ENCODE measurements at regions not wholly inside any gene's neighbourhood (a gene's known extent, or its start where the extent isn't known, plus 50 kb on each side); places are given as distances from the start of the nearest gene placed in this dataset.

GRCh38 chr13:111652676-111653075, 332.2 kb downstream of the TEX29 start:
- H3K27ac ChIP-seq (ENCODE audit: low read depth in 1 of 2, low read length in 2 of 2), result no peak overlapping the region
- TF ChIP-seq, protein P1, sequence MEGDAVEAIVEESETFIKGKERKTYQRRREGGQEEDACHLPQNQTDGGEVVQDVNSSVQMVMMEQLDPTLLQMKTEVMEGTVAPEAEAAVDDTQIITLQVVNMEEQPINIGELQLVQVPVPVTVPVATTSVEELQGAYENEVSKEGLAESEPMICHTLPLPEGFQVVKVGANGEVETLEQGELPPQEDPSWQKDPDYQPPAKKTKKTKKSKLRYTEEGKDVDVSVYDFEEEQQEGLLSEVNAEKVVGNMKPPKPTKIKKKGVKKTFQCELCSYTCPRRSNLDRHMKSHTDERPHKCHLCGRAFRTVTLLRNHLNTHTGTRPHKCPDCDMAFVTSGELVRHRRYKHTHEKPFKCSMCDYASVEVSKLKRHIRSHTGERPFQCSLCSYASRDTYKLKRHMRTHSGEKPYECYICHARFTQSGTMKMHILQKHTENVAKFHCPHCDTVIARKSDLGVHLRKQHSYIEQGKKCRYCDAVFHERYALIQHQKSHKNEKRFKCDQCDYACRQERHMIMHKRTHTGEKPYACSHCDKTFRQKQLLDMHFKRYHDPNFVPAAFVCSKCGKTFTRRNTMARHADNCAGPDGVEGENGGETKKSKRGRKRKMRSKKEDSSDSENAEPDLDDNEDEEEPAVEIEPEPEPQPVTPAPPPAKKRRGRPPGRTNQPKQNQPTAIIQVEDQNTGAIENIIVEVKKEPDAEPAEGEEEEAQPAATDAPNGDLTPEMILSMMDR (IDR thresholded peaks at IDR 0.05), result no peak
- Mint-ChIP-seq H3K4me1 (ENCODE audit: low read depth) (no peaks in the 10 kb centered on the region), H3K4me3 (no peak overlapping the region), H3K27me3 (peaks cover 31% of the 10 kb centered on the region), H3K9me3 (no peaks in the 10 kb centered on the region), H3K36me3 (ENCODE audit: low read depth) (no peaks in the 10 kb centered on the region), H3K27ac (no peak overlapping the region)
- ChIA-PET CTCF (no interaction called here), POLR2A (no interaction called here)
- intact Hi-C loops (cut with DNase I, micrococcal nuclease), result no loop called here
- ATAC-seq (ENCODE audit: poor library complexity), result no peak
- H3K9me3 ChIP-seq (ENCODE audit: control insufficient read depth in 1 of 2, insufficient read depth in 1 of 2, low read length in 2 of 2), result peaks cover 0 to 12% of the 10 kb centered on the region in 2 experiments
- H3K4me3 ChIP-seq (ENCODE audit: low read length), result no peak overlapping the region
- no peaks in the 10 kb centered on the region for H3K36me3 ChIP-seq (ENCODE audit: insufficient read depth, low read length)
- DNase-seq, result no peak
- H3K4me1 ChIP-seq (ENCODE audit: insufficient read depth, low read length), result no peaks in the 10 kb centered on the region
- H3K27me3 ChIP-seq (ENCODE audit: control insufficient read depth in 1 of 2, insufficient read depth in 2 of 2, low read length in 2 of 2), result peaks cover 2 to 22% of the 10 kb centered on the region in 2 experiments

DNA sequence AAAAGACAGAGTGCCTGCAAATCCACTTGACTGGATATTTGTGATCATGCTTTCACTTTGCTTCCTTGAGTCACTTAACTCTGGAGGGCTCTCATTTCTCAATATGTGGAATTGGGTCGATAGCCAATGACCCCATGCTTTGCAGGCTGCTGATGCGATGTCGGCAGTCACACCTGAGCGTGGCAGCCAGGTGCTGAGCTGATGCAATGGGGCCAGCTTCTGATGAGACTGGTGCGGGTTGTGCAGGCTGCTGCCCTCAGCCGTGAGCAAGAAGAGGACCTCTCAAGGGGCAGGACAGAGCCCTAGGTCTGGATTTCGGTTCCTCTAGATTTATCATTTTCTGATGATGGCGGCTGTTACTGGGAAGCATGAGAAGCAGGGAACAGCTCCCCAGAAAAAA, 334.1 kb downstream of the TEX29 start:
- Histone ChIP-seq H3K9me3 (ENCODE audit: control insufficient read depth in 1 of 2, insufficient read depth in 1 of 2, low read length in 2 of 2) (peaks cover 0 to 12% of the 10 kb centered on the region in 2 experiments), H3K27ac (ENCODE audit: low read depth in 1 of 2, low read length in 2 of 2) (no peak overlapping the region), H3K27me3 (ENCODE audit: control insufficient read depth in 1 of 2, insufficient read depth in 2 of 2, low read length in 2 of 2) (peaks cover 2 to 22% of the 10 kb centered on the region in 2 experiments), H3K4me3 (ENCODE audit: low read length) (no peak overlapping the region), H3K36me3 (ENCODE audit: insufficient read depth, low read length) (no peaks in the 10 kb centered on the region), H3K4me1 (ENCODE audit: insufficient read depth, low read length) (no peaks in the 10 kb centered on the region)
- H3K27me3 Mint-ChIP-seq, result peaks cover 31% of the 10 kb centered on the region
- intact Hi-C loops (cut with DNase I, micrococcal nuclease), result no loop called here
- no peak overlapping the region for H3K4me3 Mint-ChIP-seq
- ATAC-seq (ENCODE audit: poor library complexity) (no peak), DNase-seq (no peak)
- H3K4me1 Mint-ChIP-seq (ENCODE audit: low read depth), result no peaks in the 10 kb centered on the region
- ChIA-PET POLR2A (no interaction called here), CTCF (no interaction called here)
- no peak overlapping the region for H3K27ac Mint-ChIP-seq
- H3K9me3 Mint-ChIP-seq, result no peaks in the 10 kb centered on the region
- TF ChIP-seq, protein P1 (IDR thresholded peaks at IDR 0.05), result no peak
- H3K36me3 Mint-ChIP-seq (ENCODE audit: low read depth), result no peaks in the 10 kb centered on the region

DNA sequence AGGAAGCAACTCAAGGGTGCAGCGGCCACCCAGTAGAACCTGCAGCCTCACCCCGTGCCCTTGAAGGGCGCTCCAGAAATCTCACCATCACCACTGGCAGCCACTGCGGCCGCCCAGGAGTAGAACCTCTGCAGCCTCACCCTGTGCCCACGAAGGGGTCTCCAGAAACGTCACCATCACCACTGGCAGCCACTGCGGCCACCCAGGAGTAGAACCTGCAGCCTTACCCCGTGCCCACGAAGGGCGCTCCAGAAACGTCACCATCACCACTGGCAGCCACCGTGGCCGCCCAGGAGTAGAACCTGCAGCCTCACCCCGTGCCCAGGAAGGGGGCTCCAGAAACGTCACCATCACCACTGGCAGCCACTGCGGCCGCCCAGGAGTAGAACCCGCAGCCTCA, 336.0 kb downstream of the TEX29 start:
- TF ChIP-seq, protein P1 (IDR thresholded peaks at IDR 0.05), result no peak
- DNase-seq (no peak), ATAC-seq (ENCODE audit: poor library complexity) (no peak)
- intact Hi-C loops (cut with DNase I, micrococcal nuclease), result no loop called here
- Histone ChIP-seq H3K27me3 (ENCODE audit: control insufficient read depth in 1 of 2, insufficient read depth in 2 of 2, low read length in 2 of 2) (peaks cover 2 to 8% of the 10 kb centered on the region in 2 experiments), H3K36me3 (ENCODE audit: insufficient read depth, low read length) (no peaks in the 10 kb centered on the region), H3K4me3 (ENCODE audit: low read length) (no peak overlapping the region), H3K9me3 (ENCODE audit: control insufficient read depth in 1 of 2, insufficient read depth in 1 of 2, low read length in 2 of 2) (peaks cover 0 to 12% of the 10 kb centered on the region in 2 experiments), H3K4me1 (ENCODE audit: insufficient read depth, low read length) (no peaks in the 10 kb centered on the region), H3K27ac (ENCODE audit: low read depth in 1 of 2, low read length in 2 of 2) (no peak overlapping the region)
- Mint-ChIP-seq H3K27me3 (peaks cover 22% of the 10 kb centered on the region), H3K27ac (no peak overlapping the region), H3K9me3 (no peaks in the 10 kb centered on the region), H3K36me3 (ENCODE audit: low read depth) (no peaks in the 10 kb centered on the region), H3K4me3 (no peak overlapping the region), H3K4me1 (ENCODE audit: low read depth) (no peaks in the 10 kb centered on the region)
- CTCF ChIA-PET, result no interaction called here
- POLR2A ChIA-PET, result no interaction called here

All from CD4-positive, alpha-beta T cell (primary cell).